OCI-LY3 (cell line): ENCODE measurements at regions not wholly inside any gene's neighbourhood (a gene's known extent, or its start where the extent isn't known, plus 50 kb on each side); places are given as distances from the start of the nearest gene placed in this dataset.

Experiments
- CTCF ChIP-seq: fragments of 200-600, 300-600 bp; sonication (generic); IDR thresholded peaks from 2 replicates; pipeline ENCODE4 v1.5.1; 2014; ENCODE audit warnings: antibody characterized with exemption, low read length, low read depth
- EZH2phosphoT487 ChIP-seq: fragments of 200-600 bp; shearing (Covaris generic); IDR thresholded peaks from 2 replicates; pipeline ENCODE4 v1.6.1; 2018; ENCODE audit warnings: antibody characterized with exemption, mixed run types, low read depth

- TF ChIP-seq CTCF (no peak), EZH2phosphoT487 (no peak)
Observed at GRCh38 chr12:25906651-25907340, 51.7 kb upstream of the RASSF8 start.
